ENCODE measurements at regions not wholly inside any gene's neighbourhood (a gene's known extent, or its start where the extent isn't known, plus 50 kb on each side); places are given as distances from the start of the nearest gene placed in this dataset.
"Not testable (repeated sequence)": the region's sequence is repeated elsewhere in the genome, so short reads cannot be mapped to it uniquely, and the experiment has no call there.

- Mint-ChIP-seq H3K36me3 (no peaks in the 10 kb centered on the region), H3K4me1 (no peaks in the 10 kb centered on the region), H3K9me3 (peaks cover 0 to 4% (median 0%) of the 10 kb centered on the region in 7 donors), H3K27ac (no peak overlapping the region), H3K4me3 (no peak overlapping the region), H3K27me3 (ENCODE audit: low read depth in 3 of 3) (peaks cover 0 to 8% (median 1%) of the 10 kb centered on the region in 3 donors)
- WGBS (ENCODE audit: insufficient coverage): 100% methylated on average over 1 of the region's 3 CpGs
- Histone ChIP-seq H3K4me3 (replicated peaks in 1 of 3; ENCODE audit: low read depth in 2 of 3, low read length in 3 of 3) (no peak overlapping the region), H3K4me2 (replicated peaks; ENCODE audit: extremely low read depth, low read length, poor library complexity, severe bottlenecking) (no peak overlapping the region), H3K79me2 (ENCODE audit: insufficient read depth, low read length) (no peaks in the 10 kb centered on the region), H3K27ac (ENCODE audit: low read depth in 1 of 2, low read length in 2 of 2) (no peak overlapping the region), H4K20me1 (ENCODE audit: insufficient read depth, low read length) (no peaks in the 10 kb centered on the region), H3K27me3 (ENCODE audit: control insufficient read depth in 2 of 2, insufficient read depth in 2 of 2, low read length in 2 of 2) (no peaks in the 10 kb centered on the region), H3K9me3 (replicated peaks in 1 of 2; ENCODE audit: control insufficient read depth in 1 of 2, insufficient read depth in 1 of 2, low read length in 2 of 2) (no peaks in the 10 kb centered on the region), H3K9ac (ENCODE audit: insufficient read depth, low read length, poor library complexity, severe bottlenecking) (no peak overlapping the region), H3K36me3 (replicated peaks in 1 of 2; ENCODE audit: control insufficient read depth in 1 of 2, insufficient read depth in 2 of 2, low read length in 2 of 2) (no peaks in the 10 kb centered on the region), H3K4me1 (ENCODE audit: control insufficient read depth in 1 of 2, insufficient read depth in 2 of 2, low read length in 2 of 2) (no peaks in the 10 kb centered on the region), H2AFZ (ENCODE audit: insufficient read depth, low read depth, low read length, poor library complexity, severe bottlenecking) (no peak overlapping the region)
- intact Hi-C loops (cut with micrococcal nuclease): no loop called here
- TF ChIP-seq, protein P1, sequence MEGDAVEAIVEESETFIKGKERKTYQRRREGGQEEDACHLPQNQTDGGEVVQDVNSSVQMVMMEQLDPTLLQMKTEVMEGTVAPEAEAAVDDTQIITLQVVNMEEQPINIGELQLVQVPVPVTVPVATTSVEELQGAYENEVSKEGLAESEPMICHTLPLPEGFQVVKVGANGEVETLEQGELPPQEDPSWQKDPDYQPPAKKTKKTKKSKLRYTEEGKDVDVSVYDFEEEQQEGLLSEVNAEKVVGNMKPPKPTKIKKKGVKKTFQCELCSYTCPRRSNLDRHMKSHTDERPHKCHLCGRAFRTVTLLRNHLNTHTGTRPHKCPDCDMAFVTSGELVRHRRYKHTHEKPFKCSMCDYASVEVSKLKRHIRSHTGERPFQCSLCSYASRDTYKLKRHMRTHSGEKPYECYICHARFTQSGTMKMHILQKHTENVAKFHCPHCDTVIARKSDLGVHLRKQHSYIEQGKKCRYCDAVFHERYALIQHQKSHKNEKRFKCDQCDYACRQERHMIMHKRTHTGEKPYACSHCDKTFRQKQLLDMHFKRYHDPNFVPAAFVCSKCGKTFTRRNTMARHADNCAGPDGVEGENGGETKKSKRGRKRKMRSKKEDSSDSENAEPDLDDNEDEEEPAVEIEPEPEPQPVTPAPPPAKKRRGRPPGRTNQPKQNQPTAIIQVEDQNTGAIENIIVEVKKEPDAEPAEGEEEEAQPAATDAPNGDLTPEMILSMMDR (IDR thresholded peaks at IDR 0.05): no peak
- DNase-seq: no peak
Measured at GRCh38 chr2:32874931-32875330, 71.8 kb upstream of the LTBP1 start.

DNA sequence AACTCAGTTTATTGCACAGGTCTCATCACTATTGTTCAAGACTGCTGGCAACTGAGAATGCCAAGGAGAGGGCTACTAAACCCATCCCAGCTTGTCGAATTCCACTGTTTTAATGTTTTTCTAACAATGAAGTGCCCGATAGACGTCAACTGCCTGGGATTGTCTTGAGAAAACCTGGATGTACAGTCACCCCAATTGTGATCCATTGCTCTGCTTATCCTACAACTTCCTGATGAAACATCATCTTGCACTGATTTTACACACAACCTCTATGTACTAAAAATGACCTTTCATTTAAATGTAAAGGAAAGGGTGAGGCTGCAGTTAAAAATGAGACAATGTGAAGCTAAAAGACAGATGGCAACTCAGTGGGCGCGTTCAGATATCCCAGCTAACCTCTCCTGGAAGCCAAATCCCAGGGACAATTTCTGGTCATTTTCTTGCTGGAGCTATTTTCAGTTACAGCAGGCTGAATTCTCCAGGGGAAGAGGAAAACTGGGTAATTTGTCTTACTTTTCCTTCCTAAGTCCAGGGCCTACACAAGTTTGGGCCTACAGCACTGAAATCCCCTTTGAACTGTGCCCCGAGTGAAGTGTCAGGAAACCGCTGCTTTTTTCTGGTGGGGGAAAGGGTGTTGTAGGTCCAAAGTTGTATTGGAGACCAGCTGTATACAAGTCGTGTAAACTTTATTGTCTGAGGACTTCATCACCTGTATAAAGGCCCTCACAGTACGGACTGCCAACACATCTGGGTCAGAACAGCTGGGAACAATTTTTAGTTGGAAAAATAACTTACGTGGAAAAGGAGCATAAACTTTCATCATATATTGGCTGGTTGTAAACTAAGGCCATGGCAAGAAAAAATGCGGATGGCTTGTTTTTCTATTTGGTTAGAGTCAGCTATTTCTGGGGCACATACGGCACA is 68.9 kb upstream of the LTBP1 start:
- Mint-ChIP-seq H3K4me1 (no peaks in the 10 kb centered on the region), H3K27ac (no peak overlapping the region), H3K4me3 (no peak overlapping the region), H3K36me3 (no peaks in the 10 kb centered on the region), H3K27me3 (ENCODE audit: low read depth in 3 of 3) (peaks cover 0 to 6% (median 1%) of the 10 kb centered on the region in 3 donors), H3K9me3 (no peaks in the 10 kb centered on the region)
- TF ChIP-seq, protein P1 (IDR thresholded peaks at IDR 0.05): no peak
- no peak for DNase-seq
- Histone ChIP-seq H3K4me2 (replicated peaks; ENCODE audit: extremely low read depth, low read length, poor library complexity, severe bottlenecking) (no peak overlapping the region), H3K9me3 (replicated peaks in 1 of 2; ENCODE audit: control insufficient read depth in 1 of 2, insufficient read depth in 1 of 2, low read length in 2 of 2) (no peaks in the 10 kb centered on the region), H3K9ac (ENCODE audit: insufficient read depth, low read length, poor library complexity, severe bottlenecking) (no peak overlapping the region), H3K27ac (ENCODE audit: low read depth in 1 of 2, low read length in 2 of 2) (no peak overlapping the region), H3K4me3 (replicated peaks in 1 of 3; ENCODE audit: low read depth in 2 of 3, low read length in 3 of 3) (no peak overlapping the region), H3K4me1 (ENCODE audit: control insufficient read depth in 1 of 2, insufficient read depth in 2 of 2, low read length in 2 of 2) (no peaks in the 10 kb centered on the region), H3K79me2 (ENCODE audit: insufficient read depth, low read length) (no peaks in the 10 kb centered on the region), H4K20me1 (ENCODE audit: insufficient read depth, low read length) (no peaks in the 10 kb centered on the region), H3K27me3 (ENCODE audit: control insufficient read depth in 2 of 2, insufficient read depth in 2 of 2, low read length in 2 of 2) (no peaks in the 10 kb centered on the region), H2AFZ (ENCODE audit: insufficient read depth, low read depth, low read length, poor library complexity, severe bottlenecking) (no peak overlapping the region), H3K36me3 (replicated peaks in 1 of 2; ENCODE audit: control insufficient read depth in 1 of 2, insufficient read depth in 2 of 2, low read length in 2 of 2) (no peaks in the 10 kb centered on the region)
- intact Hi-C loops (cut with micrococcal nuclease): no loop called here
- WGBS (ENCODE audit: insufficient coverage): 100% methylated on average over 8 of the region's 12 CpGs

DNA sequence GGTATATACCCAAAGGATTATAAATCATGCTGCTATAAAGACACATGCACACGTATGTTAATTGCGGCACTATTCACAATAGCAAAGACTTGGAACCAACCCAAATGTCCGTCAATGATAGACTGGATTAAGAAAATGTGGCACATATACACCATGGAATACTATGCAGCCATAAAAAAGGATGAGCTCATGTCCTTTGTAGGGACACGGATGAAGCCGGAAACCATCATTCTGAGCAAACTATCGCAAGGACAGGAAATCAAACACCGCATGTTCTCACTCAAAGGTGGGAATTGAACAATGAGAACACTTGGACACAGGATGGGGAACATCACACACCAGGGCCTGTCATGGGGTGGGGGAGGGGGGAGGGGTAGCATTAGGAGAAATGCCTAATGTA is 66.8 kb upstream of the LTBP1 start:
- H3K27ac ChIP-seq (ENCODE audit: low read depth in 1 of 2, low read length in 2 of 2); DNase-seq; H3K4me2 ChIP-seq (replicated peaks; ENCODE audit: extremely low read depth, low read length, poor library complexity, severe bottlenecking); H3K27me3 ChIP-seq (ENCODE audit: control insufficient read depth in 2 of 2, insufficient read depth in 2 of 2, low read length in 2 of 2); H3K4me1 Mint-ChIP-seq; H3K9ac ChIP-seq (ENCODE audit: insufficient read depth, low read length, poor library complexity, severe bottlenecking); H3K9me3 Mint-ChIP-seq; H3K79me2 ChIP-seq (ENCODE audit: insufficient read depth, low read length); H3K9me3 ChIP-seq (replicated peaks in 1 of 2; ENCODE audit: control insufficient read depth in 1 of 2, insufficient read depth in 1 of 2, low read length in 2 of 2); H3K36me3 Mint-ChIP-seq; H3K27ac Mint-ChIP-seq; H4K20me1 ChIP-seq (ENCODE audit: insufficient read depth, low read length); intact Hi-C loops (cut with micrococcal nuclease); H3K36me3 ChIP-seq (replicated peaks in 1 of 2; ENCODE audit: control insufficient read depth in 1 of 2, insufficient read depth in 2 of 2, low read length in 2 of 2); H3K27me3 Mint-ChIP-seq (ENCODE audit: low read depth in 3 of 3); H3K4me1 ChIP-seq (ENCODE audit: control insufficient read depth in 1 of 2, insufficient read depth in 2 of 2, low read length in 2 of 2); H3K4me3 Mint-ChIP-seq; H2AFZ ChIP-seq (ENCODE audit: insufficient read depth, low read depth, low read length, poor library complexity, severe bottlenecking); H3K4me3 ChIP-seq (replicated peaks in 1 of 3; ENCODE audit: low read depth in 2 of 3, low read length in 3 of 3): not testable (repeated sequence)
- WGBS (ENCODE audit: insufficient coverage): no CpG with 5 or more reads among the region's 7 CpGs

Measured in CD14-positive monocyte (primary cell).